Heart left ventricle (tissue), 16 donors: ENCODE measurements at regions not wholly inside any gene's neighbourhood (a gene's known extent, or its start where the extent isn't known, plus 50 kb on each side); places are given as distances from the start of the nearest gene placed in this dataset.
"Not testable (repeated sequence)": the region's sequence is repeated elsewhere in the genome, so short reads cannot be mapped to it uniquely, and the experiment has no call there.

Experiments
- ATAC-seq, 4 donors: fragments of 200-7000 bp; cut with Tn5 transposase; one replicate each; pipeline ENCODE4 v1.9.1; 2020 to 2022; ENCODE audit warnings: moderate library complexity in 4 of 4, mild to moderate bottlenecking in 3 of 4, moderate number of reproducible peaks in 1 of 4
- DNase-seq, 5 donors: peaks; one replicate each; pipeline ENCODE4 v3.0.0-alpha.2; 2020
- H3K27ac ChIP-seq, 12 donors: fragments of 200-600 bp; sonication (generic) in 4 of 12; one replicate each; pipeline versions ENCODE4 v1.5.0 to v1.8.0; 2016 to 2022; ENCODE audit warnings: mild to moderate bottlenecking in 2 of 12
- H3K27me3 ChIP-seq, 9 donors: fragments of 200-600 bp; sonication (generic) in 2 of 9; one replicate each; pipeline versions ENCODE4 v1.5.1 to v1.8.0; 2016 to 2022; ENCODE audit warnings: mild to moderate bottlenecking in 3 of 9
- H3K36me3 ChIP-seq, 9 donors: fragments of 200-600 bp; sonication (generic) in 2 of 9; one replicate each; pipeline versions ENCODE4 v1.5.0 to v1.8.0; 2018 to 2022; ENCODE audit warnings: mild to moderate bottlenecking in 2 of 9
- H3K4me1 ChIP-seq, 12 donors: fragments of 200-600 bp; sonication (generic) in 4 of 12; one replicate each; pipeline versions ENCODE4 v1.5.0 to v1.8.0; 2016 to 2022; ENCODE audit warnings: mild to moderate bottlenecking in 3 of 12
- H3K4me3 ChIP-seq, 12 donors: fragments of 200-600 bp; sonication (generic) in 4 of 12; one replicate each; pipeline versions ENCODE4 v1.5.0 to v1.8.0; 2017 to 2022; ENCODE audit warnings: mild to moderate bottlenecking in 9 of 12, moderate library complexity in 4 of 12
- H3K9me3 ChIP-seq, 12 donors: fragments of 200-600 bp; sonication (generic) in 4 of 12; one replicate each; pipeline versions ENCODE4 v1.5.0 to v1.8.0; 2016 to 2022; ENCODE audit warnings: mild to moderate bottlenecking in 1 of 12
- WGBS, 4 donors: extraction: QIAGEN DNeasy Blood & Tissue Kit in 2 of 4; methylation state at CpG; one replicate each; pipeline versions ENCODE4 v1.1.5 to v1.1.7; 2013 to 2018; 5-methylcytosine and 5-hydroxymethylcytosine counted together
- intact Hi-C, 10 donors: fragments of 100-400 bp; cut with DNase I; formaldehyde crosslinking; loops; one replicate each; pipeline versions ENCODE4 v1.11.1 to v1.14.2; 2022
- donor health status: ischemic (EF 13 %, LVEDD 7.1; RV severe dilation, severe dysfunction).
- donor health status: healthy with polysubstance abuse.
- donor health status: DM: no; HTN: yes; CAD: no.
- donor health status: DM: no; HTN: no; CAD: no.
- donor health status: ischemic (EF 25% LVEDD 6.9; RV normal size, moderate dysfunction).
- donor health status: ischemic (EF 25% LVEDD 5.7; RV mildly dilated, moderate dysfunction).
- donor health status: healthy.
- donor health status: DM: yes; HTN: yes; CAD: no.
- donor health status: ischemic (EF 35%, LVEDD 5.7; RV mildly dilated, moderate dysfunction).
- donor health status: nonischemic (EF 11% LVEDD 7.7; RV severe dilation, severe dysfunction).
- donor health status: DM: yes; HTN: yes; CAD: no.
- donor health status: PGD.
- donor health status: ischemic (EF 29% LVEDD 5.4; RV normal size, mild dysfunction).
- donor health status: nonischemic (EF 23%, LVEDD 6.1; RV moderate dilation, normal function).

- ATAC-seq = not testable (repeated sequence)
- 60 to 68% (median 65%) methylated on average over 5 to 7 of the region's 7 CpGs for WGBS, 4 donors
Observed at GRCh38 chr4:4019071-4019470, 207.7 kb downstream of the OTOP1 start.

GRCh38 chr4:4021161-4021560 lies 205.6 kb downstream of the OTOP1 start:
- DNase-seq, H3K27me3 ChIP-seq, H3K9me3 ChIP-seq, H3K4me3 ChIP-seq, ATAC-seq, H3K27ac ChIP-seq, H3K4me1 ChIP-seq, intact Hi-C loops, H3K36me3 ChIP-seq: not testable (repeated sequence)
- WGBS, 4 donors = 76 to 94% (median 82%) methylated on average over 2 to 9 of the region's 15 CpGs

More at GRCh38 chr4:4019071-4019470, 207.7 kb downstream of the OTOP1 start:
- intact Hi-C loops, H3K4me3 ChIP-seq, H3K4me1 ChIP-seq, H3K36me3 ChIP-seq, H3K27me3 ChIP-seq, H3K27ac ChIP-seq, DNase-seq: not testable (repeated sequence)
- peaks cover 0 to 11% (median 0%) of the 10 kb centered on the region in 12 donors for H3K9me3 ChIP-seq

GRCh38 chr4:4026708-4027107 lies 200.0 kb downstream of the OTOP1 start:
- H3K9me3 ChIP-seq, DNase-seq, H3K4me3 ChIP-seq, H3K27me3 ChIP-seq, H3K36me3 ChIP-seq, intact Hi-C loops, ATAC-seq, H3K27ac ChIP-seq, H3K4me1 ChIP-seq: not testable (repeated sequence)
- WGBS, 4 donors = 39 to 63% (median 56%) methylated on average over 4 of the region's 4 CpGs

GRCh38 chr4:4028752-4029151 lies 198.0 kb downstream of the OTOP1 start:
- DNase-seq, ATAC-seq, H3K4me3 ChIP-seq, H3K27ac ChIP-seq, intact Hi-C loops, H3K9me3 ChIP-seq, H3K27me3 ChIP-seq, H3K36me3 ChIP-seq, H3K4me1 ChIP-seq: not testable (repeated sequence)
- 71 to 80% (median 78%) methylated on average over 3 of the region's 3 CpGs for WGBS, 4 donors

GRCh38 chr4:4030509-4030908 lies 196.2 kb downstream of the OTOP1 start:
- ATAC-seq, H3K4me3 ChIP-seq, DNase-seq, H3K4me1 ChIP-seq, H3K36me3 ChIP-seq, H3K9me3 ChIP-seq, H3K27me3 ChIP-seq, intact Hi-C loops, H3K27ac ChIP-seq: not testable (repeated sequence)
- 21 to 30% (median 25%) methylated on average over 9 of the region's 9 CpGs for WGBS, 4 donors

GRCh38 chr4:4031446-4032135 lies 195.1 kb downstream of the OTOP1 start:
- 65 to 72% (median 66%) methylated on average over 8 of the region's 8 CpGs for WGBS, 4 donors
- H3K4me1 ChIP-seq, H3K9me3 ChIP-seq, H3K4me3 ChIP-seq, intact Hi-C loops, DNase-seq, H3K27ac ChIP-seq, H3K27me3 ChIP-seq, H3K36me3 ChIP-seq, ATAC-seq: not testable (repeated sequence)

GRCh38 chr4:4032364-4032763 lies 194.4 kb downstream of the OTOP1 start:
- H3K4me3 ChIP-seq, H3K27ac ChIP-seq, H3K4me1 ChIP-seq, H3K9me3 ChIP-seq, ATAC-seq, H3K36me3 ChIP-seq, DNase-seq, intact Hi-C loops, H3K27me3 ChIP-seq: not testable (repeated sequence)
- 67 to 79% (median 75%) methylated on average over 9 of the region's 9 CpGs for WGBS, 4 donors

GRCh38 chr4:4032801-4033605 lies 193.7 kb downstream of the OTOP1 start:
- H3K27me3 ChIP-seq, intact Hi-C loops, H3K36me3 ChIP-seq, H3K4me1 ChIP-seq, H3K27ac ChIP-seq, H3K4me3 ChIP-seq, H3K9me3 ChIP-seq, ATAC-seq, DNase-seq: not testable (repeated sequence)
- 43 to 60% (median 53%) methylated on average over 19 of the region's 19 CpGs for WGBS, 4 donors

GRCh38 chr4:4037399-4038138 lies 189.2 kb downstream of the OTOP1 start:
- H3K27ac ChIP-seq, intact Hi-C loops, H3K4me3 ChIP-seq, H3K27me3 ChIP-seq, H3K9me3 ChIP-seq, H3K36me3 ChIP-seq, H3K4me1 ChIP-seq, ATAC-seq, DNase-seq: not testable (repeated sequence)
- 46 to 48% (median 47%) methylated on average over 9 of the region's 9 CpGs for WGBS, 4 donors

GRCh38 chr4:4045823-4046222 lies 180.9 kb downstream of the OTOP1 start:
- 51 to 56% (median 54%) methylated on average over 3 of the region's 3 CpGs for WGBS, 4 donors
- ATAC-seq = not testable (repeated sequence)

More at GRCh38 chr4:4045823-4046222, 180.9 kb downstream of the OTOP1 start:
- intact Hi-C loops, H3K4me1 ChIP-seq, H3K4me3 ChIP-seq, H3K36me3 ChIP-seq, DNase-seq, H3K9me3 ChIP-seq, H3K27ac ChIP-seq: not testable (repeated sequence)
- peaks cover 0 to 23% (median 0%) of the 10 kb centered on the region in 9 donors for H3K27me3 ChIP-seq
